ENCODE measurements at regions not wholly inside any gene's neighbourhood (a gene's known extent, or its start where the extent isn't known, plus 50 kb on each side); places are given as distances from the start of the nearest gene placed in this dataset.
"Not testable (repeated sequence)": the region's sequence is repeated elsewhere in the genome, so short reads cannot be mapped to it uniquely, and the experiment has no call there.

DNA sequence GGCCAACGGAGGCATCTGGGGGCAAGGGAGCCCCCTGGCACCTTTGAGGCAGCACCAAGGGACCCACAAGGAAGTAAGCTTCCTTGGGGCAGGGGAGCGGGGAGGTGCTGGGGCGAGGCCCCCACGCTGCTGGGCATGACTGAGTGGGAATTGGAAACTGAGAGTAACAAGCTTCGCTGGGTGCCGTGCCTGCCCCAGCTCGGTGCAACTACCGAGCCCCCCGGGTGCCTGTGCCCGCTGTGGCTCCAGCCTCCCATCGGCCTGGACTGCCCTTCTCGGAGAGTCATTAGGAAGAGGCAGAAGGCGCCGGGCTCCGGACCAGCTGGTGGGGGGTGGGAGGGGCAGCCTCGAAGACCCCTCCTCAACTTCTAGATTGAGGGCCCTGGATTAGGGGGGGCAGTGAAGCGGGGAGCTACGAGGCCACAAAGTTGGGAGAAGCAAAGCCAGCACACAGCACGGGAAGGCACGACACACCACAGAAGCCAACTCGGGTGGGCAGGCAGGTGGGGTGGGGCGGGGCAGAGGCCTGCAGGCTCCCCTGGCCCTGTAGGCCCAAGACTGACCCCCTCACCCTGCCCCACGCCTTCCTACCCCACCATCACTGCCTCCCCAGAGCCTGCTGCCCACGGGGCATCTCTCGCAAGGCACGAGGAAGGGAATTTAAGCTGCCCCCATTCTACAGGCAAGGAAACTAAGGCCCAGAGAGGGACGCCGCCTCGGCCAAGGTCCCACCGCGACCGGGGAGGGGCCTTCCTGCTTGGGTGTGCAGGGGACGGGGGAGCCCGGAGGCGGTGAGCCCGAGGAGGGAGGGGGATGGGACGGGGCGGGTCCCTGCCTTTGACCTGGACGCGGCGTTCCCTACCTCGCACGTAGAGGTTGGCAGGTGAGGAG is 83.2 kb downstream of the PTPRS start:
- no peak for DNase-seq

DNA sequence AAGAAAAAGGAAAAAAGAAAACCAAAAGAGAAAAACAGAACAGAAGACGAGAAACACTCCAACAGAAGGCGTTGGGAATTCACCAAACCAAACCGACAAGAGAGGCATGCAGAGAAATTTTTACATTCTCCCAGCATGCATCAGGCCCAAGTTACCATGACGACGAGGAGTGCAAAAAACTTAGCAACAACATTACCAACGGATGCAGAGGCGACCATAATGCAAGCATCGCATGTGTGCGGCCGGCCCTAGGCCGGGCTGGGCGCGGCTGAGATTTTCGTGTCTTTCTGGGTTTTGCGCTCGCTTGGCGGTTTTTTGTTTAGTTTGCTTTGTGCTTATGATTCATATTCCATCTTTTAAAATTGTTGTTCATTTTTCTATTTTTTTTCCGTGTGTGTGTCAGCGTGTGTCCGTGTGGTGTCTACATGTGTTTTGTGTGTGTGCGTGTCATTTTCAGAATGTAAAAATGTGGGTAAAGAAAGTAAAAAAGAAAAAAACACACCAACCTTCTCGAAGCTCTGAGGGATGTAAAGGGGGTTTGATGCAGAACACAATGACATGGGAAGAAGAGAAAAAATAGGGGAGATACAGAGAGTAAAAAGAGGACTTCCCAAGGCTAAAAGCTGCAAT is 84.9 kb downstream of the PTPRS start:
- DNase-seq: no peak

DNA sequence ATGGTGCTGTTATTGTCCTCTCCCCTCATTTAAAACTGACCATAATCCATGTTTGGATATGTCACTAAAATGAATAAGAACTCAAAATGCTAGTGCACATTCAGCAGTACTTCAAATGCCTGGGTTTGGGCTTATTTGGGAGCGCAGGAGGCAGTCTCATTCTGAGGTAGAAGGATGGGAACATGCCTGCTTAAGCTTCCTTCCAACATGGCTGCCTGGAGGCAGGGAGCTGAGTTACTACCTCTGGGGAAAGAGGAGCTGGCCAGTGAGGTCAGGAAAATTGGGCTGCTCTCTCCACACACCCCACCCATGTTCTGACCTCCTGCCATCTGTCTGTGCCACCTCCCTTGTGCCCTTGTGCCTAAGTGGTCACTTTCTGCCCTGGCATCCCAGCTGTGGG is 85.7 kb downstream of the PTPRS start:
- no peak for DNase-seq

DNA sequence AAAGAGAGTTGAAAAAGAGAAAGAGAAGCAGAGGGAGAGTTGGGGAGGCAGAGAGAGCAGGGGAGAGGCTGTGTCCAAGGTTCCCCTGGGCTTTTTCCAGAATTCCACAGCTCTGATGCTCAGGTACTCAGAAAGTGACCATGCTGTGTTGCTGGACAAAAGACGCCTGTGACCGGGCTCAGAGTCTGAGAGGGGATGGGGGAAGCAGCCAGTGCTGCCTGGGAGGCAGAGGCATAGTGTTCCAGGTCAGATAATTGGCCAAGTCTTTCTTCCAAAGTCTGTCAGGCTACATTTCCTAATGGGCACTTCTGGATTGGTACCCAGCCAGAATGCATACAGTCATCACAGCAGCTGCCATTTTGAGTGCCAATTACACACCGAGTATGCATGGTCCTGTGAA is 86.1 kb downstream of the PTPRS start:
- DNase-seq: no peak

DNA sequence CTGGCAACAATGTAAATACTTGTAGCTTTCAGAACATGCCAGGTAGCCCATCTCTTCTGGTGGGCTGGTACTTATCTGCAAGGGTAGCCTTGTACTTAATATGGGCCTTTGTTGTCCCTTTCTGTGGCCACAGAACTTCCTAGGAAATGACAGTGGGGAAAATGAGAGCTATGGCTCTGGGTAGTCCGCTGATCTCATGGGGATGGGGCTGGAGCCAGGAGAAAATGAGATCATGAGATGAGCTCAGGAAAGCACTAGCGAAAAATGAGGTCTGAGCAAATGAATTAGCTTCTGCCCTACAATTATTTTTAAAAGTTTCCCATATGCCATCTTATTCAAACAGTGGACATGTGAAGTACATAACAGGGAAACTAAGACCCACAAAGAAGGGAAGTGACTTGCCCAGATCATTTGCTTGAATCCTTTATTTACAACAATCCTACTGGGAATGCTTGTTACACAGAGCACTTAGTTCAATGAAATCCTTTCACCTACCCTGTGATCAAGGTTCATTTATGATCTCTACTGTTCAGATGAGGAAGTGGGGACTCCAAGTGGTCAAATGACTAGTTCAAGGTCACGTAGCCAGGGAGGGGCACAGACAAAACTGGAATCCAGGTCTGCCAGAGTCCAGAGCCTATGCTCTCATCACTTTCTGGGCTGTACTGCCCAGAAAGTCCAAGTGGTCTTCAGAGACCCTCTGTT is 87.1 kb downstream of the PTPRS start:
- DNase-seq: no peak

DNA sequence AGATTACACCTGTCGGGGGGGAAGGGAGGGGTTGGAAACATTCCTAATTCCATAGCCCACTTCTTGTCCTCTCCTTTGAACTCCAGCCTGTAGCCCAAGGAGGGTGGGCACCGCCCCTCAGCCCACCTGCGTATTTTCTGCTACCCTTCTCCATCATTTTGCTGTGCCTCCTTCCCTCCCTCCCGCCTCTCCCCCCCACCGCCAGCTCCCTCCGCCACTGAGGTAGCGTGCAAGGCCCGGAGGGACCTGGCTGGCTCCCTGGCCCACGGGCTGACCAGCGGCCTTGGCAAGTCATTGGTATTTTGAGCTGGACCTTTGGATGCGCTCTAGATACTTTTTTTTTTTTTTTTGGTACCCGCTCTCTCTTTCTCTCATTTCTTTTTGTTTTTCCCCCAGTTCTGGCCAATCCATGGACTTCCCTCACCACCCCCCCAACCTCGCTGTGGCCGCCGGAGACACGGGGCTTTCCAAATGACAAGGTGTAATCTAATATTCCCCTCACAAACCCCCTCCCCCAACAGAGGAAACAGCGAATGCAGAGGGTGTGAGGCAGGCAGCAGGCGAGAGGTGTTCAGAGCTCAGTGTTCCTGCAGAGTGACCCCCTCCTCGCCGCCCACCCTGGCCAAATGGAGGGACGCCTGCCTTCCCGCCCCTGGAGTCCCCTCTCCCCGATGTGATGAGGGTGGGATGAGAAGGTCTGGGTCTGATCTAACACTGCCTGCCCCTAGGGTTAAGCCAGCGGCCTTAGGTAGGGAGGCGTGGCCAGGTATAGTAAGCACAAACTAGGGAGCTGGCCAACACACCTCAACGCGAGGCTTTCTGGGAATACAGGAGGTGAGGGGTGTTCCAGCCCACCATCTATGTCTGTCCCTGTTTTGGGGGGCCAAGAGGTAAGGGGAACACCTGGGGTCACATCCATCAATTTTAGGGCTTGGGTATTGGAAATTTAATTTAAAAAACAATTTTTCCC is 89.2 kb downstream of the PTPRS start:
- DNase-seq: no peak

DNA sequence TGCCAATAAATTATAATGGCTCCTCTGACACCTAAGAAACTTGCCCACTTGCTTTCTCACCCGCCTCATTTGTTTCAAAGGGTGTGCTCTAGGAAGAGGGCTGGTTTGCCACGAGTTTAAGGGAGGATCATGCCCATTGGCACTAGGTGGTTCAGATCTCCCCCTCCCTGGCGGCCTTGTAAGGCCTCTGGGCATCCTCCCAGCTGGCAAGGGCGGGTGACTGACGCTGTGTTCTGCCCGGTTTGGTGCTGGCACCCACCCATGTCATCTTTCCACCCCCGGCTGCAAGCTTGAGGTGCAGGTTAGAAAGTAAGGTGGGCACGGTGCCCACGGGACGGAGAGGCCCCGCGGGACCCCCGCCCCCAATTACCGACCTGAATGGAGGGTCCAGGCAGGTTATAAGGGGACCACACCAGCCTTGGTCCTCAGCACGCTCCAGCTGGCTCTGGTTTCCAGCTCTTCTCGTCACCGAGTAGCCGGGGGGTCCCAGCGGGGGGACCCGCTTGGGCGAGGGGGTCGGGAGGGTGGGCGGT is 90.4 kb downstream of the PTPRS start:
- DNase-seq: no peak

DNA sequence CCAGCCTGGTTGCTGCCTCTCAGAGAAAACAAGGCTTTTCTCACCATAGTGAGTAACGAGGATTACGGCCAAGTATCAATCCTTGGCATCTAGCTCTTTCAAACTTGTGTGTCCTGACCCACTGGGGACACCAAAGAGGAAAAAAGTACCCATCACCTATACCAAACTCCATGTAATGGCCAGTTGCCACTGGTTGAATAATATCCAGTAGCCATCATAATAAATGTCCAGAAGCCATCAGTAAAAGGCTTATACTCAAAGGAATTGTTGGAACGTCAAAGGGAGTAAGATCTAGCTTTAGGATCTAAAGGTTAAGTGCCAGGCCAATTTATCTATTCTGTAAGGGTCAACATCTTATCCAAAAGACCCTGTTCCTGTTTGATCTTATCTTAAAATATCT is 91.1 kb downstream of the PTPRS start:
- no peak for DNase-seq

DNA sequence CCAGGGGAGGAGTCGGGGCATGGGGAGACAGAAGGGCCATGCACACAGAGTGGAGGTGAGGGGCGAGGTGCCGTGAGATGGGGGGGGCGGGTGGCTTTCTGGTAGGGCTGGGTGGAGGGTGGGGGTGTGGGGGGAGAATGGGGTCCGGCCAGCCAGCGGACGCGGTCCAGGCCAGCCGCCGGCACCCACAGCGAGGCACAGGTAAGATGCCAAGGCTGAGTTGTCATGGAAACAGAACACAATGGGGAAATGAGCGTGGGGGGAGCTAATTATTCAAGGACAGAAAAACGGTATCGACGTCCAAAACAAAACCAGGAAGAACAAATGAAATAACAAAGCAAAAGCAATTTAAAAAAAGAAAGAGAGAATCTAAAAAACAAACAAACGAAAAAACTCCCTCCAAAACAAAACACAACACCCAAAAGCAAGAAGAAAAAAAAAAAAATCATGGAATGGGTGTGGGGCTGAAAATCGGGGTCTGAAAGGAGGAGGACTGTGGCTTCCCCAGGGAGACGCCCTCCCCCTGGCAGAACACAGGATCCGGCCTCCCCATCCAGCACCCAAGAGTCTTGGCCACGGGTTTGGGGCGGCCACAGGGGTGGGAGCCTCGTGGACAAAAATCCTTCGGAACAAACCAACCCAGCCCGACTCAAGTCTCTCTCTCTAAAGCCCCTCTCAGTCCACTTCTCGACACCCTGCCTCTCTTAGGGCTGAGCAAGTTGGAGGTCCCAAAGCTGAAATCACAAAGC is 92.5 kb downstream of the PTPRS start:
- DNase-seq: no peak

DNA sequence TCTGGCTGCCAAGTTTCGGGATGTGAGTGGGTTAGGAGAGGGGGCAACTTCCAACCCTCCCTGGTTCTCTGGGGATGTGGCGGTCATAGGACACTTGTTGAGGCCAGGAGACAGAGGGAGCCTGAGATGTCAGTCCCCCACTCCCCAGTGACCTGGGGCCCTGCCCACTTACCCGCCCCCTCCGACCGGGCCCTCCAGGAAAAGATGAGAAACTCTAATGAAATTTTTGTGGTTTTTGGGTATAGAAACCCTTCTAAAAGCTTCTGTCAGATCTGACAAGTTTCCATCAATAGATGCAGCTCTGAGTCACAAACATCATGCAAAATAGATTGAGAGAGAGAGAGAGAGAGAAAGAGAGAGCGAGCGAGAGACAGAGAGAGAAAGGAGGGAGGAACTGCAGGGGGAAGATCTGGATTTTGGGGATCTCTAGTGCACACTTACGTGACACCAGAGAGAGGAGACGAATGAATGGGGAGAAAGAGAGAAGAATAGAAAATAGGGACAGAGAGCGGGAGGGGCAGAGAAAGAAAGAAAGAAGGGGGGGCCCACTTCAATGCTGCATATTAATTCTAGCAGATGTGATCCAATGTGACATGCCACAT is 94.0 kb downstream of the PTPRS start:
- no peak for DNase-seq

DNA sequence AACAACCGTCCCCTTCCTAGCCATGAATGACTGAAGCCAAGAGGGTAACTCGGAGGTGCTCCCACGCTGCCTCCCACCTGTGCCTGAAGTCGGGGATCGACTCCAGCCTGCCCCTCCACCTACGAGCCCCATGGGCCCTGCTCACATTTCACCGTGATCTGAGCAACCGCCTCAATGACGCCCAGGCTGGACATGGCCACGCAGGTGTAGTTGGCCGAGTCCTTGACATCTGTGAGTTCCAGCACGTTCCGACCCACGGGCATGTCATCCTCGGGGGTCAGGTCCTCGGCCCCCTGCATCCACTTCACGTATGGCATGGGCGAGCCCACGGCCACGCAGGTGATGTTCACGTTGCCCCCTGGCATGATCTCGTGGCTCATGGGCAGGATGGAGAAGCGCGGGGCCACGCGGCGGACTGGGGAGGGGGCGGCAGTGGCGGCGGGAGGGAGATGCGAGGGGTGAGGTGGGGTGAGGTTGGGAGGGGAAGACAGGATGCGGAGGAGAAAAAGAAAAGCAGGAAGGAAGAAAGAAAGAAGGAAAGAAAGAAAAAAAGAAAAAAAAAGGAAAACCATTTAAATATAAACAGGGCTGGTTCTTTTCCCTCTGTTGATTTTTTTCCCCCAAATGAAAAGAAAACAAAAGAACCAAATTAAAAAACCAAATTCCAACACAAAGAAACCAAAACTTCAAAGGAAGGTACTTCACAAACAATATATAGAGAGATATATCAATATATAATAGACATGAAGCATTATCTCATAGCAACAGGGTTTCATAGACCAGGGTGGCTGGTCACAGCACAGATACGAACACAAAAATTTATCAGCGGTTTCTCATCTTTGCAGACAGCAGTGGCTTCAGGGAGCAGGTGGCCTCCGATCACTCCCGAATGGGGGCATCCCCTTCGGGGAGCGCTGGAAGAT is 94.7 kb downstream of the PTPRS start:
- DNase-seq: no peak

DNA sequence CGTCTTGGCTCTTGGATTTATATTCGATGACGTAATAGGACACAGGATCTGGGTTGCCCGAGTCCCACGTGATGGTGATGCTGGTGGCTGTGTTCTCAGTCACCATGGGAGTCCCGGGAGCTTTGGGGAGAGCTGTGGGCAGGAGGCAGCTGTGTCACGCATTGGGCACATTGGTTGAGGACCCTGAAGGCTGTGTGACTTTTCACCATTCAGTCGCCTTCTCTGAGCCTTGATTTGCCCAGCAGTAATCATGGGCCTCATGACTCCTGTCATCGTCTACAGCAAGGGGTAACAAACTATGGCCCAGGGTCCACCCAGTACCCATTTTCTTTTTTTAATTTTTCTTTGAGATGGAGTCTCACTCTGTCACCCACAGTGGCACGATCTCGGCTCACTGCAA is 96.3 kb downstream of the PTPRS start:
- no peak for DNase-seq

DNA sequence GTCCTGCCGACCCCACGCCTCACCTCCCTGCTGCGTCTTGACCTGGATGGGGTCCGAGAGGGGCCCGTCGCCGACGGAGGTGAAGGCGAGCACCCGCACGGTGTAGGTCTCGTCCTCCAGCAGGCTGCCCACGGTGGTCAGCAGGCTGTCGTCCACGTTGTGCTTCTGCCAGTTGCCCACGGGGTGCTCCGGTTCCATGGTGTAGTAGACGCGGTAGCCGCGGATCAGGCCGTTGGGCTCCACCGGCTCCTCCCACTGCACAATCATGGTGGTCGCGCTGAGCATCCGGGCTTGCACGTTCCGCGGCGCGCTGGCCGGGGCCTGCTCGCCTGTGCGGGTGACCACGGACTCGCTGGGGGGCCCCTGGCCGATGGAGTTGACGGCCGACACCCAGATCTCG is 96.7 kb downstream of the PTPRS start:
- no peak for DNase-seq

DNA sequence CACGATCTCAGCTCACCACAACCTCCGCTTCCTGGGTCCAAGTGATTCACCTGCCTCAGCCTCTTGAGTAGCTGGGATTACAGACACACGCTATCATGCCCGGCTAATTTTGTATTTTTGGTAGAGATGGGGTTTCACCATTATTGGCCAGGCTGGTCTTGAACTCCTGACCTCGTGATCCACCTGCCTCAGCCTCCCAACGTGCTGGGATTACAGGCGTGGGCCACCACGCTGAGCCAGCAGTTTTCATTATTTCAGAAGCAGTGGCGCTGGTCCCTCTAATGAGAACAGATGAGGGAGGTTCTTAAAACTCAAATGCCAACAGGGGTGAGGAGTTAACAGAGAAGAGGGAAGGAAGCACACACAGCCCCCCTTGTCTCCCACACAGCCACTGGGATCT is 98.7 kb downstream of the PTPRS start:
- DNase-seq: not testable (repeated sequence)

DNA sequence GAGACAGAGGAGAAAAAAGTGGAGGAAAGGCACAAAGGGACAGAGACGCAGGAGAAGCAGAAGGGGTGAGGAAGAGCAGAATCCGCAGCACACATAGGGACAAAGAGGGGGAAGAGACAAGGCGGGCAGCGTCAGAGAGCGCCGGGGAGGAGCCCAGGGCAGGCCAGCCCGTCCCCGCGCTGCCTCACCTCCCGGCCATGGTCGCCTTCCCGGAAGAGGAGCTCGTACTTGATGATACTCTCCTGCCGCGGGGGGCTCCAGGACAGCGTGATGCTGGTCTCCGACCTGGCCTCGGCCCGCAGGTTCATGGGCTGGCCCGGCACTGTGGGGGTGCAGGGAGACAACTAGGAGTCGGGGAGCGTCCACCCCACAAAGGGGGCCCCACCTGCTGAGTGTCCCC is 100.6 kb downstream of the PTPRS start:
- no peak for DNase-seq

DNA sequence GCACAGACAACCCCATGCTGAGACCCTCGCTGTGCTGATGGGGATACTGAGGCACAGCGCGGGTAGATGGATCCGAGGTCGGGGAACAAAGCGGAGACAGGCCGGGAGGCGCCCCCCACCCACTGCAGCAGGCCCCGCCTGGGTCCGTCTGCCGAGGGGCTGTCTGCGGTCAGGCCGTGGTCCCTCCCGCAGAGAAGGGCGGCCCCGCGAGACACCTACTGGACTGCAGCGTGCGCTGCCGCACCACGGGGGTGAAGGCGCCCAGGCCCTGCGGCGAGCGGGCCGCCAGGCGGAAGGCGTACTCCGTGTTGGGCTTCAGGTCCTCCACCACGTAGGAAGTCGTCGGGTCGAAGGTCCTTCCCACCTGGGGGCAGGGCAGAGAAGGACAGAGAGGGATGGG is 101.9 kb downstream of the PTPRS start:
- DNase-seq: no peak

DNA sequence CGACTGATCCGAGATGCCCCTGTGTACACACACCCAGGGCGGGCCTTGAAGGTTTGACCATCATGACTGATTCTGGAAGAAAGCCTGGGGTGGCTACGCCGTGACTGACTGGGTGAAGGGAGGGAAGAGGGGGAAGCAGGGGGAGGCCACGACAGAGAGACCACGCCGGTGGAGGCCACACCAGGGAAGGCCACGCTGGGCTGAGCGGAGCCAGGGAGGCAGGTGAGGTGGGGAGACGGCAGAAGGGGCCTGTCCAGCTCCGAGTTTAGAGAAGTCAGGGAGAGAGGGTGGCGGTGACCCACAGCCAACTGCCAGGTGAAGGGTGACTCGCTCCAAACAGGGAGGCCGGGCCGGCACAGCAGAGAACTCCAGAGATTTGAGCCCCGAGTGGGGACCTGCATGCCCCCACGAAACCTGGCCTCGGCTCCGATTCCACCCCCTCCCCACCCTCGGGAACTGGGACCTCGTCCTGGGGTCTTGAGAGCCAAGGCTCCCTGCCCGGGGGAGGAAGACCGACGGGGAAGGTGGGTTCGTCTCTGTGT is 102.6 kb downstream of the PTPRS start:
- DNase-seq: no peak

DNA sequence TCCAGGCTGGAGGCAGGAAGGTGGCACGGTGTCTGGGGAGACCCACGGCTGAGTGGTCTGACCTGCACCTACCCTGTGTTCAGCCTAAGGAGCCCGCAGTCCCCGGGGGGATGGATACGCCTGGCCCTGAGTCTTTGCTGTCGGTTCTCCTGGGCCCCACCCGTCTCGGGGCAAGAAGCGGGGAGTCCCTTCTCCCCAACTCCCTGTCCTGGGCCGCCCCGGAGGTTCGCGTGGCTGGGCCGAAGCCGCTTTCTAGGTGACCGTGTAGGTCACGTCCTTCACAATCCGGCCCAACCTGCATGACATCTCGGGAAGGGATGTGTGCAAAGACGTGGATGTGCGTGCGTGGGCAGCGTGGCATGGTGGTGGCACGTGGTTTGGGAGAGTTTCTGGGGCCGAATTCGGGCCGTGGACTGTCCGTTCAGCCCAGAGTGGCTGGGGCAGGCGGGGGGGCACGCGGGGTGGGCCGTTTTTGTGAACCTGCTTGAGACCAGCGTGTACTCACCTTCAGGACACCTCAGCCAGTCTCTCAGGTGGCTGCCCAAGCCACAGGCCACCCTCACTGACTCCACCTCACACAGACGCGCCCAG is 103.3 kb downstream of the PTPRS start:
- no peak for DNase-seq

DNA sequence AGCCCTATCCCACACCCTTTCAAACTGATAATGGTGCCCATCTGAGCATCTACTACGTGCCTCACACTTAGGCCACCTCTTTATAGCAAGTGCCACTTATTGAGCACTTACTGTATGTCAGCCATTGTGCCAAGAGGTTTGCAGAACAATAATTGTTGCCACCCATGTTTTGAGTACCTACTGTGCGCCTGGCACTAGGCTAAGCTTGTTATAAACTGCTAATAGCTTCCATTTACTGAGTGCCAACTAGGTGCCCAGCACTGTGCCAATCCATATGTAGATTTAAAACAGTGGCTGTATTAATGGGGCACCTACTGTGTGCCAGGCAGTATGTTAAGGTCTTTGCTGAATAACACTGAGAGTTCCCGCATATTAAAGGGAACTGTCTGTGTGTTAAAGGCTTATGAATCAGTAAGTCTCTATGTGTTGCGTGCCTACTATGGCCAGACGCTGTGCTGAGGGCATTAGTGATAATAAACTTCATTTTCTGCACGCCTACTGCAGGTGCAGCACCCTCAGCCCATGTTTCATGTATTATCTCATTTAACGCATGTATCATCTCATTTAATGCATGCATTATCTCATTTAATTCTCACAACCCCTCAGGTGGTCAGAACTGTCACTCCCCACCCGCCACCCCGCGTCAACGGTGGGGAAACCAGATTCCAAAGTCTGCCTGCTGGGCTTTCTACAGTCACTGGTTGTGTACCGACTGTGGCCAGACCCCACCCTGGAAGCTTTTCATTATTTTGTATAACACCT is 105.0 kb downstream of the PTPRS start:
- no peak for DNase-seq

Measured in hematopoietic multipotent progenitor cell treated with erythropoietin and hydrocortisone succinate and interleukin-3 and kit ligand, for 4 days (in vitro differentiated cells).